OCI-LY3 (cell line): ENCODE measurements at regions not wholly inside any gene's neighbourhood (a gene's known extent, or its start where the extent isn't known, plus 50 kb on each side); places are given as distances from the start of the nearest gene placed in this dataset.

Experiments used
- EZH2phosphoT487 ChIP-seq: fragments of 200-600 bp; shearing (Covaris generic); IDR thresholded peaks from 2 replicates; pipeline ENCODE4 v1.6.1; 2018; ENCODE audit warnings: antibody characterized with exemption, mixed run types, low read depth
- TF ChIP-seq, protein P1 (sequence below): fragments of 200-600, 300-600 bp; sonication (generic); IDR thresholded peaks from 2 replicates; pipeline ENCODE4 v1.5.1; 2014; ENCODE audit warnings: antibody characterized with exemption, low read length, low read depth

DNA sequence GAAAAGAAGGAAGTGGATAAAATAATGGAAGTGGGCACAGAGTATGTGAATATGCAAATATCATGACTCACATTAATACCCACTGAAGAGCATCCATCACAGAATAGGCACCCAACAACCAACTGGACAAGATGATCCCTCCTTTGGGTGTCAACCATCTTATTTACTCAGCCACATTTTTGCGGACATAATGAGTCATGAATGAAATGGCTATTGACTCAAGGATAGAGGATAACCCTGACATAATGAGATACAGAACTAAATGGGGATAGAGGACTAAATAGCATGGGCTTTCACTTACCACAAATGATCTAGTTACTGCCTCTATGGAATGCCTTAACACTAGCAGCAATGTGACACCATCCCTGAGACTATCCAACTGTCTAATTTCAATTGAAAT lies 224.7 kb downstream of the ANTXR2 start:
- TF ChIP-seq, protein P1, sequence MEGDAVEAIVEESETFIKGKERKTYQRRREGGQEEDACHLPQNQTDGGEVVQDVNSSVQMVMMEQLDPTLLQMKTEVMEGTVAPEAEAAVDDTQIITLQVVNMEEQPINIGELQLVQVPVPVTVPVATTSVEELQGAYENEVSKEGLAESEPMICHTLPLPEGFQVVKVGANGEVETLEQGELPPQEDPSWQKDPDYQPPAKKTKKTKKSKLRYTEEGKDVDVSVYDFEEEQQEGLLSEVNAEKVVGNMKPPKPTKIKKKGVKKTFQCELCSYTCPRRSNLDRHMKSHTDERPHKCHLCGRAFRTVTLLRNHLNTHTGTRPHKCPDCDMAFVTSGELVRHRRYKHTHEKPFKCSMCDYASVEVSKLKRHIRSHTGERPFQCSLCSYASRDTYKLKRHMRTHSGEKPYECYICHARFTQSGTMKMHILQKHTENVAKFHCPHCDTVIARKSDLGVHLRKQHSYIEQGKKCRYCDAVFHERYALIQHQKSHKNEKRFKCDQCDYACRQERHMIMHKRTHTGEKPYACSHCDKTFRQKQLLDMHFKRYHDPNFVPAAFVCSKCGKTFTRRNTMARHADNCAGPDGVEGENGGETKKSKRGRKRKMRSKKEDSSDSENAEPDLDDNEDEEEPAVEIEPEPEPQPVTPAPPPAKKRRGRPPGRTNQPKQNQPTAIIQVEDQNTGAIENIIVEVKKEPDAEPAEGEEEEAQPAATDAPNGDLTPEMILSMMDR: no peak
- TF ChIP-seq EZH2phosphoT487: no peak
